H1 (cell line): ENCODE measurements at regions not wholly inside any gene's neighbourhood (a gene's known extent, or its start where the extent isn't known, plus 50 kb on each side); places are given as distances from the start of the nearest gene placed in this dataset.

ENCODE experiments used
- EGR1 ChIP-seq: IDR thresholded peaks from 2 replicates; pipeline ENCODE4 v1.6.1; 2011; ENCODE audit warnings: low read depth, low read length, borderline replicate concordance
- GTF2F1 ChIP-seq: IDR thresholded peaks from 2 replicates; pipeline ENCODE4 v1.6.1; 2012; ENCODE audit warnings: low read depth, low read length, improper control_type of control experiment, borderline replicate concordance

DNA sequence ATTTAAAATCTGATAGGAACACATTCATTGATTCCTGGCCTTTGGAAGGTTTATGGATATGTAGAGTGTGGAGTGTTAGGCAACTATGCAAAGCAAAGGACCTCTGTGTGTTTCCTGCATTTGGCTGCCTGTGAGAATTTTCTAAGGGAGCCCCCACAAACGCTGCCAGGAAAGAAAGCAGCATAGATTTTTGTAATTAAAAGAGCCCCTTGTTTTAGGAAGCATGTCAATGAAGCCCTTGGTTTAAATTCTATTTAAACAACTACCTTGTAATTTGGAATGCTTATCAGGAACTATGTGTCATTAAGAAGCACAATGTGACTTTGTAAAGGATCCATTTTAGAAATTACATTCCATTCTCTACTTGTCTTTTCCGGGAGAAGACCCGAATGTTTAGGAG, 742.5 kb downstream of the NXPH1 start:
- TF ChIP-seq GTF2F1 (no peak), EGR1 (no peak)
